ENCODE measurements at regions not wholly inside any gene's neighbourhood (a gene's known extent, or its start where the extent isn't known, plus 50 kb on each side); places are given as distances from the start of the nearest gene placed in this dataset.

- no peak for TF ChIP-seq EZH2phosphoT487 (IDR thresholded peaks at IDR 0.05; ENCODE audit: insufficient read depth, low read depth)
- no peak for TF ChIP-seq EZH2 (IDR thresholded peaks at IDR 0.05; ENCODE audit: insufficient read depth, poor library complexity, severe bottlenecking)
These were observed 114.0 kb upstream of the RGMA start for GRCh38 chr15:93203036-93203435.
